ENCODE measurements at regions not wholly inside any gene's neighbourhood (a gene's known extent, or its start where the extent isn't known, plus 50 kb on each side); places are given as distances from the start of the nearest gene placed in this dataset.
A peak's percentile ranks its signal among the peaks of the same experiment; 100 is the strongest.

DNA sequence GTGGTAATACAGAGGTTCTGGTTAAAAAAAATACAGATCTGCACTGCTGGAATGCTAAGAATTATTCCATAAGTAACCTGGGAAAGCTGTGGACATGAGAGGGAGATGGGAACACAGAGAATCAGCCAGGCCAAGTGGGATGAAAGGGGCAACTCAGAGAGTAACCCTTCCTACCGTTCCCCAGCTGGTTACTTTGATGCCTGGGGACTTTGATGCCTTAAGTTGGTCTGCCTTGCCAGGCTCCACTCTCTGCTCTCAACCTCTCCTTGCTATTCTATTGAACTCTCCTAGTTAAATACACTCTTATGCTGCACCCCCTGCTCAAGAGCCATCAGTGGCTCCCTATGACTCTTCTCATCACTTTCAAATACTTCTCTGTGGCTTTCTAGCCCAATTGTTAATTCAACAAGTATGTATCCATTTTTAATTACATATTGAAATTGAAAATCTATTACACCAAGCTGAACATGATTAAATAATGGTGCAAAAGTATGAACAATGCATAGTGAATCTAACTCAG is 315.5 kb downstream of the TLE3 start:
- DNase-seq (ENCODE audit: low spot score), result no peak
- TF ChIP-seq, protein P1, sequence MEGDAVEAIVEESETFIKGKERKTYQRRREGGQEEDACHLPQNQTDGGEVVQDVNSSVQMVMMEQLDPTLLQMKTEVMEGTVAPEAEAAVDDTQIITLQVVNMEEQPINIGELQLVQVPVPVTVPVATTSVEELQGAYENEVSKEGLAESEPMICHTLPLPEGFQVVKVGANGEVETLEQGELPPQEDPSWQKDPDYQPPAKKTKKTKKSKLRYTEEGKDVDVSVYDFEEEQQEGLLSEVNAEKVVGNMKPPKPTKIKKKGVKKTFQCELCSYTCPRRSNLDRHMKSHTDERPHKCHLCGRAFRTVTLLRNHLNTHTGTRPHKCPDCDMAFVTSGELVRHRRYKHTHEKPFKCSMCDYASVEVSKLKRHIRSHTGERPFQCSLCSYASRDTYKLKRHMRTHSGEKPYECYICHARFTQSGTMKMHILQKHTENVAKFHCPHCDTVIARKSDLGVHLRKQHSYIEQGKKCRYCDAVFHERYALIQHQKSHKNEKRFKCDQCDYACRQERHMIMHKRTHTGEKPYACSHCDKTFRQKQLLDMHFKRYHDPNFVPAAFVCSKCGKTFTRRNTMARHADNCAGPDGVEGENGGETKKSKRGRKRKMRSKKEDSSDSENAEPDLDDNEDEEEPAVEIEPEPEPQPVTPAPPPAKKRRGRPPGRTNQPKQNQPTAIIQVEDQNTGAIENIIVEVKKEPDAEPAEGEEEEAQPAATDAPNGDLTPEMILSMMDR (IDR thresholded peaks at IDR 0.05), result no peak
- ATAC-seq (ENCODE audit: low FRiP score), result no peak

DNA sequence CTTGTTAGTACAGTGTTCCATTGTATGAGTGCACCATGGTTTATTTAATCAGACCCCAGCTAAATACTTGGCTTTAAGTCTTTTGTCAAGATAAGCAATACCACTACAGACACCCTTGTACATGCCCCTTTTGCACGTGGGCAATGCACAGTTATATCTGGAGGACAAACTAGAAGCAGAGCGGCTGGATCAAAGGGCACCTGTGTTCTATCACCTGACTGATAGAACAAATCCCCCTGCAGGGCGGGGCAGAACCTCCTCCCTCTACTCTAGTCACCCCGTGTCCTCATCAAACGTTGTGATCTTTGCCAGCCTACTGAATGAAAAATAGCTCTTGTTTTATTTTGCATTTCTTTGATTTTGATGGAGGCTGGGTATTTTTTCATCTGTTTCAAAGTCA is 314.9 kb downstream of the TLE3 start:
- DNase-seq (ENCODE audit: low spot score) (no peak), ATAC-seq (ENCODE audit: low FRiP score) (no peak)
- TF ChIP-seq, protein P1 (IDR thresholded peaks at IDR 0.05), result no peak

DNA sequence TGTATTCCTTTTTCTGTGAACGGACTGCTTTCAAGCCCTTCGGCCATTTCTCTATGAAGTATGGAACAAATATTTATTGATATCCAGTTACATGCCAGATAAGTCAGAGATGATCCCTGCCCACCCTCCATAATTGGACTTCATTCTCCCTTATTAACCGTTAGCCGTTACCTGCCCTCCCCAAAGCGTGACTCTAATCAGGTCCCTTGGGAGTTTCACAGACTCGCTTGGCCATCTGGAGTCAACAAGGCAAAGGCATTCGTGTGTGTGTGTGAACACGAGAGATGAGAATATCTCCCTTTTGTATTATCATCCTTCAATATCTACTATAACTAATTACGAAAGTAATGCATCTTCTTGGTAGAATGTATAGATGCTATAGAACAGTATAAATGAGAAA is 314.5 kb downstream of the TLE3 start:
- ATAC-seq (ENCODE audit: low FRiP score), result no peak
- TF ChIP-seq, protein P1 (IDR thresholded peaks at IDR 0.05), result no peak

DNA sequence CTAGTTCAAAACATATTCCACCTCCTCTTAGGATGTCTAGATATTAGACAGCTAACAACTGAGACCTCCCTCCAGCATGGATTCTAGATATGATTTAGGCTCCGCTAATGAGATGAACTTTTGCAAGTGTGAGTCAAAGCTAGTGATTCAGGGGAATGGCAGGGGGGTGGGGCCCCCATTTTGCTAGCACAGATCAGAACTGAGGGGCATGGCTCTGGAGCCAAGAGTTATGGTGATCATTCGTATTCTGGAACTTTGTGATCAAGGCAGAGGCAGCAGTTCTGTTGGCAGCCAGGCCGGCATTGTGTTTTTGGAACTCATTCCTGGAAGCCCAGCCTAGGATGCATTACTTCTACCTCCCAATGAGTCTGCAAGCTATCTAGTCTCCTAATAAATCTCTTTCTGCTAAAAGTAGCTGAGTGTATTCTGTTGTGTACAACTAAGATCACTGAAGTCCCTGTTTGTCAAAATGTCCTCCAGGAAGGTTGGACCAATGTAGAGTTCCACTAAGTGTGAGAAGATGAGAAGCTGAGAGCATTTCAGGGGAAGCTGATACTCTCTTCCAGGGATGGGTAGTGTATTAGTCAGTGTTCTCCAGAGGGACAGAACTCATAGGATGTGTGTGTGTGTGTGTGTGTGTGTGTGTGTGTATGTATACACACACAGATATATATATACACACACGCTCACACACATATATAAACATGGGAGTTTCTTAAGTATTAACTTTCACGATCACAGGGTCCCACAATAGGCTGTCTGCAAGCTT is 312.7 kb downstream of the TLE3 start:
- peak; percentile 72 for ATAC-seq (ENCODE audit: low FRiP score)
- DNase-seq (ENCODE audit: low spot score), result no peak
- TF ChIP-seq, protein P1 (IDR thresholded peaks at IDR 0.05), result no peak

More for the DNA sequence above, 314.5 kb downstream of the TLE3 start:
- no peak for DNase-seq (ENCODE audit: low spot score)

DNA sequence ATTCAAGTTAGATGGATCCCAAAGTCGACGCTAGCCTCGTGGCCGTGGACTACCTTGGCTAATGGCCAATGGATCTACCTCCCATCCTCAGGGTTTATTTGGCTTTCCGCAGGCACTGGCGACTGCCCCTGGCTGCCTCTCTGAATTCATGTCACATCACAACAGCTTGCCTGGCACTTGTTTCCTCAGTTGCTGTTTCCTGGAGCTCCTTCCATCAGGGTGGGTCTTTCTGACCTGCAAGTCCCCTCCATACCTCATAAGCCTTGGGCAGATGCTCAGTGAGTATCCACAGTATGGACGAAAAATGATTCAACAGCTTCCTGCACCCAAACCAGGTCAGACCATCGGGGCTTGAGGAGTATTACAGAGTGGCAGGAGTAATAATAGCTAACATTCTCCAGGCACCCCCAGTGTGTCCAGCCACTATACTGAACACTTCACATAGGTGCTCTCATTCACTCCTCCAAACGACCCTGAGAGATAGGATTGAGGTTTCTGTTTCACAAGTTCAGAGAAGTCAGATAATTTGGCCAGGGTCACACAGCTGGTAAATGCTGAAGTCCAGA is 311.5 kb downstream of the TLE3 start:
- ATAC-seq (ENCODE audit: low FRiP score) (no peak), DNase-seq (ENCODE audit: low spot score) (no peak)
- TF ChIP-seq, protein P1 (IDR thresholded peaks at IDR 0.05), result no peak

DNA sequence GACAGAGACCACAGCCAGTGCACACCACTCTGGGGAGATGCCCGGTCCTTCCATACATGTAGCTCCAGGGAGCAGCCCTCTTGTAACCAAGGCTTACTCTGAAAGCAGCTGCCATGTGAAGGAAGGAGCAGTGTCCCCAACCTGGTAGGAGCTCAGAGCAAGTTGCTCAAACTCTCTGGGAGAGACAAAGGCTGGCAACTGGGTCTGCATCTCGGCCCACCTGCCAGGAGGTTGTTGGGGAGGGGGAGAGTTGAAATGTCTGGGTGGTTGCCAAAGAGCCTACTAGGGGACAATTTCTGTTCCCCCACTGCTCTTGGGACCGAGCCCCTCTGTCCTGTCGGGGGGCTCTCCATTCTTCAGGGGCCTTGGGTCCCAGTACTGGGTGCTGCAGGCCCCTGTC is 309.9 kb downstream of the TLE3 start:
- TF ChIP-seq, protein P1 (IDR thresholded peaks at IDR 0.05), result no peak
- no peak for DNase-seq (ENCODE audit: low spot score)

More for the DNA sequence above, 309.9 kb downstream of the TLE3 start:
- no peak for ATAC-seq (ENCODE audit: low FRiP score)
